ENCODE measurements at regions not wholly inside any gene's neighbourhood (a gene's known extent, or its start where the extent isn't known, plus 50 kb on each side); places are given as distances from the start of the nearest gene placed in this dataset.

DNA sequence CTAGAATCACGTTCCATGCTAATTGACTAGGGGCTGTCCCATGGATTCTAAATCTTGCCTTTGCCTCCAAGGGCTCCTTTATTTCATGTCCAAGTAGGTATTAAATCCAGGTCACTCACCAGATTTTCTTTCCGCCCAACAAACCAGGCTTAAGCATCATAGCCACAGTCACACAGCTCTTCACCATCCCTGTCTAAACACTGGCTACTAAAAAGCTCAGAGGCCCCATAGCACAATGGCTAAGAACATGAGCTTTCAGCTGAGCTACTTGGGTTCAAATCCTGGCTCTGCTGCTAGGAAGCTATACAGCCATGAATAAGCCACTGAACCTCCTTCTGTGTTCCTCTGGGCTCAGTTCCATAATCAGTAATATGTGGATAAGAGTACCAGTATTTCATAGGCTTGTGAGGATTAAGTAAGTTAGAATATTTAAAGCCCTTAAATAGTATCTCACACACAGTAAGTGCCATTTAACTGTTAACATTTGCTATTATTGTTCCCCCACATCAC, 277.2 kb upstream of the GJB5 start:
- no peaks in the 10 kb centered on the region for H3K27me3 ChIP-seq (ENCODE audit: control insufficient read depth in 2 of 2, insufficient read depth in 2 of 2, low read length in 2 of 2)
- intact Hi-C loops (cut with micrococcal nuclease) (no loop called here), dilution Hi-C loops (cut with MboI; ENCODE audit: extremely low pct_ligation_motif_present, low sequenced_read_pairs) (no loop called here)
- FAIRE-seq, result no peak
- ChIA-PET CTCF (no interaction called here), POLR2A (no interaction called here)
- TF ChIP-seq GATA2 (IDR thresholded peaks at IDR 0.05; ENCODE audit: insufficient read depth, insufficient read length, low read depth, low read length) (no peak), POLR2AphosphoS5 (IDR thresholded peaks at IDR 0.05; ENCODE audit: insufficient read depth, low read depth, low read length) (no peak), FOS (IDR thresholded peaks at IDR 0.05; ENCODE audit: borderline replicate concordance, insufficient read depth, low read length) (no peak), POLR2A (IDR thresholded peaks at IDR 0.05; ENCODE audit: low read depth, low read length) (no peak), EZH2 (IDR thresholded peaks at IDR 0.05; ENCODE audit: borderline replicate concordance, low read depth, low read length, severe bottlenecking) (no peak), JUN (IDR thresholded peaks at IDR 0.05; ENCODE audit: borderline replicate concordance, insufficient read depth, insufficient read length, low read depth) (no peak), MYC (IDR thresholded peaks at IDR 0.05; ENCODE audit: low read depth, low read length) (no peak)
- TF ChIP-seq, protein P1, sequence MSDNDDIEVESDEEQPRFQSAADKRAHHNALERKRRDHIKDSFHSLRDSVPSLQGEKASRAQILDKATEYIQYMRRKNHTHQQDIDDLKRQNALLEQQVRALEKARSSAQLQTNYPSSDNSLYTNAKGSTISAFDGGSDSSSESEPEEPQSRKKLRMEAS (IDR thresholded peaks at IDR 0.05; ENCODE audit: insufficient read depth, insufficient read length), result no peak
- TF ChIP-seq, protein P2, sequence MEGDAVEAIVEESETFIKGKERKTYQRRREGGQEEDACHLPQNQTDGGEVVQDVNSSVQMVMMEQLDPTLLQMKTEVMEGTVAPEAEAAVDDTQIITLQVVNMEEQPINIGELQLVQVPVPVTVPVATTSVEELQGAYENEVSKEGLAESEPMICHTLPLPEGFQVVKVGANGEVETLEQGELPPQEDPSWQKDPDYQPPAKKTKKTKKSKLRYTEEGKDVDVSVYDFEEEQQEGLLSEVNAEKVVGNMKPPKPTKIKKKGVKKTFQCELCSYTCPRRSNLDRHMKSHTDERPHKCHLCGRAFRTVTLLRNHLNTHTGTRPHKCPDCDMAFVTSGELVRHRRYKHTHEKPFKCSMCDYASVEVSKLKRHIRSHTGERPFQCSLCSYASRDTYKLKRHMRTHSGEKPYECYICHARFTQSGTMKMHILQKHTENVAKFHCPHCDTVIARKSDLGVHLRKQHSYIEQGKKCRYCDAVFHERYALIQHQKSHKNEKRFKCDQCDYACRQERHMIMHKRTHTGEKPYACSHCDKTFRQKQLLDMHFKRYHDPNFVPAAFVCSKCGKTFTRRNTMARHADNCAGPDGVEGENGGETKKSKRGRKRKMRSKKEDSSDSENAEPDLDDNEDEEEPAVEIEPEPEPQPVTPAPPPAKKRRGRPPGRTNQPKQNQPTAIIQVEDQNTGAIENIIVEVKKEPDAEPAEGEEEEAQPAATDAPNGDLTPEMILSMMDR (IDR thresholded peaks at IDR 0.05; ENCODE audit: extremely low read depth in 1 of 2, insufficient read depth in 1 of 2, low read depth in 1 of 2, low read length in 2 of 2), result no peak
- DNase-seq (ENCODE audit: low read depth, low spot score), result no peak
- no TSS peak for BruUV-seq (replicated peaks)
- H3K27ac ChIP-seq (ENCODE audit: insufficient read depth, low read depth, low read length), result no peak overlapping the region
- H3K4me1 ChIP-seq (ENCODE audit: control insufficient read depth, extremely low read depth, insufficient read depth, low read length), result no peaks in the 10 kb centered on the region
- no peak overlapping the region for H3K9ac ChIP-seq (replicated peaks; ENCODE audit: extremely low read depth, insufficient read depth, low read length)
- no peaks in the 10 kb centered on the region for H4K20me1 ChIP-seq (replicated peaks; ENCODE audit: control insufficient read depth, extremely low read depth, insufficient read depth, low read length)
- H3K79me2 ChIP-seq (ENCODE audit: control insufficient read depth, insufficient read depth, low read length), result no peaks in the 10 kb centered on the region
- no peaks in the 10 kb centered on the region for H3K9me1 ChIP-seq (replicated peaks; ENCODE audit: control insufficient read depth, extremely low read depth, insufficient read depth, low read length)
- no peaks in the 10 kb centered on the region for H3K36me3 ChIP-seq (ENCODE audit: control insufficient read depth in 2 of 2, extremely low read depth in 1 of 2, insufficient read depth in 2 of 2, low read length in 2 of 2)
- H3K9me3 ChIP-seq (replicated peaks; ENCODE audit: control insufficient read depth, insufficient read depth, low read length), result no peaks in the 10 kb centered on the region
- no peak overlapping the region for H3K4me2 ChIP-seq (ENCODE audit: insufficient read depth, low read length)
- no peak overlapping the region for H2AFZ ChIP-seq (ENCODE audit: low read depth, low read length)
- H3K4me3 ChIP-seq (replicated peaks in 1 of 3; ENCODE audit: insufficient read depth in 1 of 3, low read depth in 1 of 3, low read length in 3 of 3), result no peak overlapping the region

Measured in endothelial cell of umbilical vein (primary cell).